ENCODE measurements at regions not wholly inside any gene's neighbourhood (a gene's known extent, or its start where the extent isn't known, plus 50 kb on each side); places are given as distances from the start of the nearest gene placed in this dataset.

GRCh38 chr4:136706942-136707341, 825.4 kb downstream of the PCDH18 start:
- TF ChIP-seq CTCF (IDR thresholded peaks at IDR 0.05) (no peak), EZH2 (IDR thresholded peaks at IDR 0.05; ENCODE audit: borderline replicate concordance, insufficient read depth, low read depth, low read length, poor library complexity, severe bottlenecking) (no peak)
